Stimulated activated CD4-positive, alpha-beta T cell treated with anti-CD3 and anti-CD28 coated beads, Interleukin-2, amount 100 ng/mL, for 24 hours (primary cell): ENCODE measurements at regions not wholly inside any gene's neighbourhood (a gene's known extent, or its start where the extent isn't known, plus 50 kb on each side); places are given as distances from the start of the nearest gene placed in this dataset.

Experiments used
- DNase-seq, 2 donors: peaks; one replicate each; pipeline ENCODE4 v3.0.0-alpha.2; 2020

- DNase-seq: no peak
Observed at GRCh38 chr6:104017410-104018381, 842.0 kb downstream of the HACE1 start.

GRCh38 chr6:104014163-104014959, 845.4 kb downstream of the HACE1 start:
- no peak for DNase-seq

- DNase-seq: no peak
Observed at GRCh38 chr6:104013312-104013971, 846.3 kb downstream of the HACE1 start.

- no peak for DNase-seq
Observed at GRCh38 chr6:104010897-104011296, 848.8 kb downstream of the HACE1 start.

GRCh38 chr6:104003803-104004516, 855.8 kb downstream of the HACE1 start:
- DNase-seq: no peak

- no peak for DNase-seq
Observed at GRCh38 chr6:103995571-103995970, 864.1 kb downstream of the HACE1 start.

- DNase-seq: no peak
Observed at GRCh38 chr6:103983860-103984259, 875.9 kb downstream of the HACE1 start.

GRCh38 chr6:103983011-103983410, 876.7 kb downstream of the HACE1 start:
- no peak for DNase-seq

GRCh38 chr6:103982574-103982973, 877.1 kb downstream of the HACE1 start:
- DNase-seq: no peak

- no peak for DNase-seq
Observed at GRCh38 chr6:103979308-103979707, 880.4 kb downstream of the HACE1 start.

GRCh38 chr6:103937389-103937788, 922.3 kb downstream of the HACE1 start:
- DNase-seq: no peak

GRCh38 chr6:103925317-103925716, 934.4 kb downstream of the HACE1 start:
- DNase-seq: no peak

GRCh38 chr6:103910018-103910417, 949.7 kb downstream of the HACE1 start:
- no peak for DNase-seq

- no peak for DNase-seq
Observed at GRCh38 chr6:103908898-103909297, 950.8 kb downstream of the HACE1 start.

GRCh38 chr6:103895136-103895535, 964.6 kb downstream of the HACE1 start:
- DNase-seq: no peak

GRCh38 chr6:103893141-103893581, 966.6 kb downstream of the HACE1 start:
- DNase-seq: no peak

- no peak for DNase-seq
Observed at GRCh38 chr6:103886951-103887350, 972.8 kb downstream of the HACE1 start.

GRCh38 chr6:103885446-103885845, 974.3 kb downstream of the HACE1 start:
- no peak for DNase-seq

- DNase-seq: no peak
Observed at GRCh38 chr6:103879800-103880199, 979.9 kb downstream of the HACE1 start.

- DNase-seq: no peak
Observed at GRCh38 chr6:103875221-103875620, 984.5 kb downstream of the HACE1 start.

GRCh38 chr6:103874575-103874974, 985.1 kb downstream of the HACE1 start:
- DNase-seq: no peak

- no peak for DNase-seq
Observed at GRCh38 chr6:103872678-103873077, 987.0 kb downstream of the HACE1 start.

GRCh38 chr6:103872233-103872632, 987.5 kb downstream of the HACE1 start:
- DNase-seq: no peak
